ENCODE measurements at regions not wholly inside any gene's neighbourhood (a gene's known extent, or its start where the extent isn't known, plus 50 kb on each side); places are given as distances from the start of the nearest gene placed in this dataset.

- TF ChIP-seq CTCF (optimal IDR thresholded peaks at IDR 0.05 in 1 of 3, IDR thresholded peaks at IDR 0.05 in 1 of 3, conservative IDR thresholded peaks at IDR 0.05 in 1 of 3; ENCODE audit: extremely low read depth in 1 of 3, insufficient read depth in 2 of 3, low read length in 3 of 3) = no peak
- TF ChIP-seq EZH2 (IDR thresholded peaks at IDR 0.05; ENCODE audit: low read length) = no peak
Observed at GRCh38 chr1:30010506-30011106, 712.8 kb downstream of the MATN1 start.

All from keratinocyte (primary cell).